Transverse colon (tissue), 3 donors: ENCODE measurements at regions not wholly inside any gene's neighbourhood (a gene's known extent, or its start where the extent isn't known, plus 50 kb on each side); places are given as distances from the start of the nearest gene placed in this dataset.

ENCODE experiments used
- CTCF ChIP-seq, 5 experiments: fragments of 200-600 bp in 3 of 5; fragments of 450-650 bp in 2 of 5; sonication (generic) in 3 of 5; IDR thresholded peaks; 1 replicate in 2 of 5; 2 replicates in 3 of 5; pipeline ENCODE4 v1.5.1; 2016 to 2017; ENCODE audit warnings: antibody characterized with exemption in 5 of 5, inconsistent platforms in 3 of 5, mild to moderate bottlenecking in 2 of 5, moderate library complexity in 1 of 5
- EP300 ChIP-seq: sonication (generic); formaldehyde crosslinking; IDR thresholded peaks from one replicate; pipeline ENCODE4 v1.6.1; 2017; ENCODE audit warnings: antibody characterized with exemption, low read depth

DNA sequence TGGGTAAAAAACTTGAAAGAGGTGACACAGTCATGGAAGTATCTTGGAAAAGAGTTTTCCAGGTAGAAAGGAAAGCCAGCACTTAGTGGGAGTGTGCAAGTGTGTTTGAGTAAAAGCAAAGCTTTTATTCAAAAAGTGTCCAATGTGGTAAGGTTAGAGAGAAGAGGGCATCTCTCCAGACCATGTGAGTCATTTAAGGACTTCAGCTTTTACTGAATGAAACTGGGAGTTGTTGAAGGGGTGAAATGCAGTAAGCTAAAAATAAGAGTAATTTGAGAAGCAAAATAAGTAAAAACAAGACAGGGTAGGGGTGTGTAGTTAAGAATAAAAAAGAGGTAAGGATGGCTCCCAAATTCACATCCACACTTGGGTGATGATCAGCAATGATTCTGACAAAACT is 238.9 kb downstream of the SLC7A11 start:
- TF ChIP-seq CTCF (IDR thresholded peaks at IDR 0.05) (no peak), EP300 (no peak)
